HEK293T (cell line): ENCODE measurements at regions not wholly inside any gene's neighbourhood (a gene's known extent, or its start where the extent isn't known, plus 50 kb on each side); places are given as distances from the start of the nearest gene placed in this dataset.

ENCODE experiments used
- BHLHE40 ChIP-seq: fragments of 450-650 bp; IDR thresholded peaks from 2 replicates; pipeline ENCODE4 v1.6.1; 2016; ENCODE audit warnings: mild to moderate bottlenecking, moderate library complexity, borderline replicate concordance
- FOXM1 ChIP-seq: fragments of 450-650 bp; IDR thresholded peaks from 2 replicates; pipeline ENCODE4 v1.6.1; 2017; ENCODE audit warnings: mild to moderate bottlenecking, borderline replicate concordance
- NFRKB ChIP-seq: fragments of 450-650 bp; IDR thresholded peaks from 2 replicates; pipeline ENCODE4 v1.6.1; 2016; ENCODE audit warnings: mild to moderate bottlenecking, moderate library complexity
- SP1 ChIP-seq: fragments of 450-650 bp; IDR thresholded peaks from 2 replicates; pipeline ENCODE4 v1.6.1; 2017

- TF ChIP-seq FOXM1 (no peak), BHLHE40 (no peak), NFRKB (no peak), SP1 (no peak)
Measured at GRCh38 chr6:170129691-170130171, 161.1 kb downstream of the DLL1 start.
